ENCODE measurements at regions not wholly inside any gene's neighbourhood (a gene's known extent, or its start where the extent isn't known, plus 50 kb on each side); places are given as distances from the start of the nearest gene placed in this dataset.

DNA sequence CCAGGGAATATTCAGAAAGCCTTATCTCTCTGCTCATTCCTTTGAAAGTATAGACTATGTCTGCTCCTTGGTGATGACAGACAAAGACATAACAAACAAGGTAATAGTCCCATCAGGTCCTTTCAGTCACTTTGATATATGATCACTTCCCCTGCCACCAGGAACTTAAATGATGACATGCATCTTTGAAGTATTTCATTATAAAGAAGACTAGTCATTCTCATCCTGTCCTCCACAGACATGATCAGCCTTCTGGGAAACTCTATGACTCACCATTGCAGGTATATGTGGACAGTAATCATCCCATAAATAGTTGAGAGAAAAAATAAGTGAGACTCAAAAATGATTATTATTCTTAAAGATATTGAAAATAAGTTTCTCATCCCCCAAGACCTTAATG, 117.5 kb upstream of the VCX2 start:
- H2BK5ac ChIP-seq (ENCODE audit: low read depth, low read length): no peak overlapping the region
- no peak overlapping the region for H3K4ac ChIP-seq (replicated peaks; ENCODE audit: insufficient read length, low read depth, low read length)
- DNase-seq (ENCODE audit: low read depth in 1 of 2, low spot score in 2 of 2) (no peak), FAIRE-seq (no peak)
- no peak overlapping the region for H4K8ac ChIP-seq (ENCODE audit: extremely low read depth, insufficient read depth, low read length)
- H3K23ac ChIP-seq (ENCODE audit: insufficient read length): no peak overlapping the region
- no peak overlapping the region for H3K56ac ChIP-seq (replicated peaks; ENCODE audit: insufficient read length, low read depth, low read length)
- H3K23me2 ChIP-seq (ENCODE audit: low read depth, low read length): no peaks in the 10 kb centered on the region
- no peak overlapping the region for H2AK5ac ChIP-seq (ENCODE audit: low read depth, low read length)
- no peak overlapping the region for H3K4me3 ChIP-seq (ENCODE audit: extremely low read depth in 1 of 4, insufficient read depth in 2 of 4, low read depth in 3 of 4, low read length in 4 of 4)
- H3K9ac ChIP-seq (replicated peaks in 1 of 4; ENCODE audit: extremely low read depth in 1 of 4, low read depth in 3 of 4, low read length in 3 of 4): no peak overlapping the region
- POLR2A ChIA-PET (ENCODE audit: partially characterized antibody): no interaction called here
- no peak overlapping the region for H2AFZ ChIP-seq (ENCODE audit: low read length)
- H2BK15ac ChIP-seq (ENCODE audit: low read length): no peak overlapping the region
- no peaks in the 10 kb centered on the region for H3K4me1 ChIP-seq (replicated peaks in 1 of 4; ENCODE audit: control insufficient read depth in 3 of 4, insufficient read depth in 4 of 4, low read length in 3 of 4)
- no peak overlapping the region for H2BK20ac ChIP-seq (ENCODE audit: low read length)
- no peak overlapping the region for H3K18ac ChIP-seq (ENCODE audit: extremely low read depth, low read length)
- no peak overlapping the region for H4K91ac ChIP-seq (replicated peaks; ENCODE audit: insufficient read length, low read length)
- H3K27me3 ChIP-seq (replicated peaks in 1 of 4; ENCODE audit: control insufficient read depth in 3 of 4, extremely low read depth in 1 of 4, insufficient read depth in 3 of 4, low read length in 3 of 4): no peaks in the 10 kb centered on the region
- no peaks in the 10 kb centered on the region for H4K20me1 ChIP-seq (replicated peaks in 1 of 2; ENCODE audit: control insufficient read depth in 1 of 2, insufficient read depth in 2 of 2, low read length in 2 of 2)
- CTCF ChIA-PET (ENCODE audit: partially characterized antibody): no interaction called here
- no peak overlapping the region for H3K14ac ChIP-seq (ENCODE audit: insufficient read length)
- H2BK12ac ChIP-seq (ENCODE audit: low read depth, low read length): no peak overlapping the region
- no peaks in the 10 kb centered on the region for H3K79me2 ChIP-seq (ENCODE audit: control insufficient read depth in 1 of 2, insufficient read depth in 2 of 2, low read length in 2 of 2)
- H3K4me2 ChIP-seq (ENCODE audit: insufficient read depth in 1 of 2, low read depth in 2 of 2, low read length in 2 of 2): no peak overlapping the region
- H3K36me3 ChIP-seq (ENCODE audit: control insufficient read depth in 2 of 4, insufficient read depth in 4 of 4, low read length in 3 of 4): no peaks in the 10 kb centered on the region
- H2BK120ac ChIP-seq (replicated peaks; ENCODE audit: low read depth, low read length): no peak overlapping the region
- no peaks in the 10 kb centered on the region for H3K79me1 ChIP-seq (ENCODE audit: low read depth, low read length)
- H3K27ac ChIP-seq (ENCODE audit: low read depth, low read length): no peak overlapping the region
- H4K5ac ChIP-seq (ENCODE audit: insufficient read length, low read depth, low read length): no peak overlapping the region
- no peaks in the 10 kb centered on the region for H3K9me3 ChIP-seq (ENCODE audit: insufficient read depth in 2 of 2, low read depth in 1 of 2, low read length in 1 of 2)
- TF ChIP-seq MAFK (IDR thresholded peaks at IDR 0.05; ENCODE audit: low read depth, low read length) (no peak), CTBP2 (IDR thresholded peaks at IDR 0.05; ENCODE audit: borderline replicate concordance, insufficient read depth, insufficient read length, low read length) (no peak), ZNF274 (IDR thresholded peaks at IDR 0.05; ENCODE audit: borderline replicate concordance, extremely low read depth, low read length) (no peak), BRCA1 (IDR thresholded peaks at IDR 0.05; ENCODE audit: low read depth, low read length) (no peak), TEAD4 (IDR thresholded peaks at IDR 0.05; ENCODE audit: low read depth, low read length) (no peak), SIRT6 (IDR thresholded peaks at IDR 0.05; ENCODE audit: low read length) (no peak), TBP (IDR thresholded peaks at IDR 0.05; ENCODE audit: low read depth, low read length) (no peak), NRF1 (IDR thresholded peaks at IDR 0.05; ENCODE audit: low read depth, low read length) (no peak), TAF7 (optimal IDR thresholded peaks at IDR 0.05; ENCODE audit: borderline replicate concordance, low read depth, low read length) (no peak), EP300 (IDR thresholded peaks at IDR 0.05; ENCODE audit: borderline replicate concordance in 1 of 2, low read depth in 2 of 2, low read length in 2 of 2) (no peak), ASH2L (IDR thresholded peaks at IDR 0.05; ENCODE audit: low read length) (no peak), CREB1 (IDR thresholded peaks at IDR 0.05) (no peak), CBX5 (IDR thresholded peaks at IDR 0.05; ENCODE audit: low read depth, low read length) (no peak)
- TF ChIP-seq, protein P1, sequence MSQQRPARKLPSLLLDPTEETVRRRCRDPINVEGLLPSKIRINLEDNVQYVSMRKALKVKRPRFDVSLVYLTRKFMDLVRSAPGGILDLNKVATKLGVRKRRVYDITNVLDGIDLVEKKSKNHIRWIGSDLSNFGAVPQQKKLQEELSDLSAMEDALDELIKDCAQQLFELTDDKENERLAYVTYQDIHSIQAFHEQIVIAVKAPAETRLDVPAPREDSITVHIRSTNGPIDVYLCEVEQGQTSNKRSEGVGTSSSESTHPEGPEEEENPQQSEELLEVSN (IDR thresholded peaks at IDR 0.05): no peak
- TF ChIP-seq, protein P2, sequence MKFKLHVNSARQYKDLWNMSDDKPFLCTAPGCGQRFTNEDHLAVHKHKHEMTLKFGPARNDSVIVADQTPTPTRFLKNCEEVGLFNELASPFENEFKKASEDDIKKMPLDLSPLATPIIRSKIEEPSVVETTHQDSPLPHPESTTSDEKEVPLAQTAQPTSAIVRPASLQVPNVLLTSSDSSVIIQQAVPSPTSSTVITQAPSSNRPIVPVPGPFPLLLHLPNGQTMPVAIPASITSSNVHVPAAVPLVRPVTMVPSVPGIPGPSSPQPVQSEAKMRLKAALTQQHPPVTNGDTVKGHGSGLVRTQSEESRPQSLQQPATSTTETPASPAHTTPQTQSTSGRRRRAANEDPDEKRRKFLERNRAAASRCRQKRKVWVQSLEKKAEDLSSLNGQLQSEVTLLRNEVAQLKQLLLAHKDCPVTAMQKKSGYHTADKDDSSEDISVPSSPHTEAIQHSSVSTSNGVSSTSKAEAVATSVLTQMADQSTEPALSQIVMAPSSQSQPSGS (IDR thresholded peaks at IDR 0.05; ENCODE audit: low read length): no peak
